Right ventricle myocardium superior (tissue), 1 donor: ENCODE measurements at regions not wholly inside any gene's neighbourhood (a gene's known extent, or its start where the extent isn't known, plus 50 kb on each side); places are given as distances from the start of the nearest gene placed in this dataset.
"Not testable (repeated sequence)": the region's sequence is repeated elsewhere in the genome, so short reads cannot be mapped to it uniquely, and the experiment has no call there.

Source experiments
- ATAC-seq: fragments of 200-7000 bp; cut with Tn5 transposase; one replicate; pipeline ENCODE4 v1.9.1; 2020; ENCODE audit warnings: mild to moderate bottlenecking; ENCODE audit not compliant: poor library complexity
- DNase-seq: peaks from one replicate; pipeline ENCODE4 v3.0.0-alpha.2; 2020
- intact Hi-C: fragments of 100-400 bp; cut with DNase I; formaldehyde crosslinking; loops from one replicate; pipeline ENCODE4 v1.11.2; 2022
- donor health status: DM: no; HTN: yes; CAD: no; lungs with severe emphysema.

- DNase-seq: no peak
- intact Hi-C loops: no loop called here
- ATAC-seq: no peak
These were observed 1509.7 kb upstream of the WWC1 start for GRCh38 chr5:166781737-166782136.

- intact Hi-C loops: no loop called here
- no peak for DNase-seq
- ATAC-seq: no peak
These were observed 1506.8 kb upstream of the WWC1 start for GRCh38 chr5:166784545-166785078.

GRCh38 chr5:166786178-166786577 is 1505.3 kb upstream of the WWC1 start:
- ATAC-seq: no peak
- intact Hi-C loops: no loop called here
- no peak for DNase-seq

GRCh38 chr5:166786889-166787288 is 1504.6 kb upstream of the WWC1 start:
- ATAC-seq: no peak
- intact Hi-C loops: no loop called here

GRCh38 chr5:166788050-166788449 is 1503.4 kb upstream of the WWC1 start:
- intact Hi-C loops: no loop called here
- no peak for DNase-seq
- no peak for ATAC-seq

More at GRCh38 chr5:166786889-166787288, 1504.6 kb upstream of the WWC1 start:
- no peak for DNase-seq

- ATAC-seq: no peak
- intact Hi-C loops: no loop called here
- no peak for DNase-seq
These were observed 1495.7 kb upstream of the WWC1 start for GRCh38 chr5:166795756-166796155.

GRCh38 chr5:166803058-166803457 is 1488.4 kb upstream of the WWC1 start:
- DNase-seq (no peak), ATAC-seq (no peak)
- intact Hi-C loops: no loop called here

GRCh38 chr5:166804223-166804622 is 1487.2 kb upstream of the WWC1 start:
- intact Hi-C loops, ATAC-seq, DNase-seq: not testable (repeated sequence)

- intact Hi-C loops, ATAC-seq, DNase-seq: not testable (repeated sequence)
These were observed 1486.8 kb upstream of the WWC1 start for GRCh38 chr5:166804693-166805092.

GRCh38 chr5:166810093-166810658 is 1481.3 kb upstream of the WWC1 start:
- DNase-seq, intact Hi-C loops, ATAC-seq: not testable (repeated sequence)

- DNase-seq: no peak
- ATAC-seq: no peak
- intact Hi-C loops: no loop called here
These were observed 1480.7 kb upstream of the WWC1 start for GRCh38 chr5:166810721-166811120.

- ATAC-seq (no peak), DNase-seq (no peak)
- intact Hi-C loops: no loop called here
These were observed 1468.1 kb upstream of the WWC1 start for GRCh38 chr5:166823360-166823759.

- ATAC-seq (no peak), DNase-seq (no peak)
- intact Hi-C loops: no loop called here
These were observed 1457.2 kb upstream of the WWC1 start for GRCh38 chr5:166834246-166834645.

- ATAC-seq (no peak), DNase-seq (no peak)
- intact Hi-C loops: no loop called here
These were observed 1446.4 kb upstream of the WWC1 start for GRCh38 chr5:166845044-166845443.

GRCh38 chr5:166856791-166857190 is 1434.7 kb upstream of the WWC1 start:
- ATAC-seq (no peak), DNase-seq (no peak)
- intact Hi-C loops: no loop called here

- DNase-seq (no peak), ATAC-seq (no peak)
- intact Hi-C loops: no loop called here
These were observed 1431.0 kb upstream of the WWC1 start for GRCh38 chr5:166860426-166860825.

GRCh38 chr5:166862581-166862980 is 1428.9 kb upstream of the WWC1 start:
- intact Hi-C loops: no loop called here
- DNase-seq: no peak
- no peak for ATAC-seq

- no peak for ATAC-seq
- no peak for DNase-seq
- intact Hi-C loops: no loop called here
These were observed 1426.2 kb upstream of the WWC1 start for GRCh38 chr5:166865206-166865605.

- ATAC-seq (no peak), DNase-seq (no peak)
- intact Hi-C loops: no loop called here
These were observed 1411.0 kb upstream of the WWC1 start for GRCh38 chr5:166880456-166880855.

GRCh38 chr5:166881802-166882201 is 1409.6 kb upstream of the WWC1 start:
- DNase-seq: no peak
- no peak for ATAC-seq
- intact Hi-C loops: no loop called here

- DNase-seq: no peak
- intact Hi-C loops: no loop called here
- ATAC-seq: no peak
These were observed 1408.4 kb upstream of the WWC1 start for GRCh38 chr5:166883016-166883415.
